ENCODE measurements at regions not wholly inside any gene's neighbourhood (a gene's known extent, or its start where the extent isn't known, plus 50 kb on each side); places are given as distances from the start of the nearest gene placed in this dataset.

DNA sequence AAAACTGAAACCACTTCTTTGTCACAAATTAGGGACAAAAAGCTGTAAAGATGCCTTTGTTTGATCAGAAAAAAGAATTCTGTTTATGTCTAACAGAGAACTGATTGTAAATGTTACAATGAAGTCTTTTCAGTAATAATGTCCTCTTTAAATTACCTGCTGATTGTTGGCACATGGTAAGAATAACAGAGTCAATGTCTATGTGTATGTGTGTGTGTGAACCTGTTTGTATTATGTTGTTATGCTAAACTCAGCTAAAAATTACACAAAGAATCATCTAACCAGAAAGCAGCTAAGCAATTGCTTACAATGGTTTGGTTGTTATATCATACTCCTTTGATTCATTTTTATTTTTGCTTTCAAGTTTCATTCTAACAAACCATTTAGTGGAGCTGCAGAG, 159.1 kb upstream of the PDZRN3 start:
- DNase-seq, result no peak

DNA sequence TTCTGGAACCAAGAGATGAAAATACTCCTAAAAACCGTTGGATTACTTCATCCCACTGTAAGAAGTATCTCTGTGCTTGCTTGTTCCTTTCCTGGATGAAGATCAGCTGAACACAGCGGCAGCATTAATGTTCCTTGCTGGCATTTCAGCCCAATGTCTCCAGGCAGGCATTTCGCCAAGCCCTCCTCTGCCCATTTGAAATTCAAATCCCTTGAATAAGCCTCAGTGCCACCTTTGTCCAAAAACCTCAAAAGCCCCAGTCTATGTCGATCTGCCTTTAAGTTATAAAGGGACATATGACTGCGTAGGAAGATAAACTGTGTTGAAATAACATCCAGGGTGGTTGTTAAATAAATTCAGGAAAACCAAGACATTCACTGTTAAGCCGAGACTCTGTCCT, 156.8 kb upstream of the PDZRN3 start:
- no peak for DNase-seq

DNA sequence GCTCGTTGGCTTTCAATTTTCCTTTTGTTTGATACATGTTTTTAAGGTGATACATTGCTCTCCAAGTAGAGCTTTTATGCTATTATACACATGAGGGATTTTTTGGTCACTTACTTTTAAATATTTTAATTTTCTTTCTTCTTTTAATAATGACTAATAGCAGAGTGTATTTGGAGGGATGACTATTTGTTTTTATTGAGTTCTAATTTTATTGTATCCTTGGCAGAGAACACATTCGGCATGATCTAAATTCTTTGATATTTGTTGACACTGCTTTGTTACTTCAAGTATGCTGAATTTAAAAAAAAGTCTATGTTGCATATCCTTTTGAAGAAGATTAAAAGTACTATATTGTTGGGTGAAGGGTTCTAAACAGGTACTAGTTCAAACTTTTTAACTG, 149.9 kb upstream of the PDZRN3 start:
- no peak for DNase-seq

DNA sequence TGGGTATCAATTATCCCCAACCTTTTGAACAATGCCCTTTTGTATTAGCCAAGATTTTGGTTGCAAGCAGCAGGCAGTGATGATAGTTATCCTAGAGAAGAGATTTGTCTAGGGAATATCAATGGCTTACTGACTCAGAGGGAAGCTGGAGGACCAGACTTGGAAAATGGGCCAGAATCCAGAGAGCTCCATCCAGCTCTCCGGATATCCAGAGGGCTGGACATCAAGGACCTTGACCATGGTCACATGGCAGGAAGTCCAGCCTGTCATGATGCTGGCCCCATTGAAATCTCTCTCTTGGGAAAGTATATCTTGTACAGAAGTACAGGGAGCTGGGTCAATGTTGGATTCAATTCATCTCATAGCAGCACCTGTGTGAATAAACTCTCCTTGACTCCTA, 148.5 kb upstream of the PDZRN3 start:
- no peak for DNase-seq

DNA sequence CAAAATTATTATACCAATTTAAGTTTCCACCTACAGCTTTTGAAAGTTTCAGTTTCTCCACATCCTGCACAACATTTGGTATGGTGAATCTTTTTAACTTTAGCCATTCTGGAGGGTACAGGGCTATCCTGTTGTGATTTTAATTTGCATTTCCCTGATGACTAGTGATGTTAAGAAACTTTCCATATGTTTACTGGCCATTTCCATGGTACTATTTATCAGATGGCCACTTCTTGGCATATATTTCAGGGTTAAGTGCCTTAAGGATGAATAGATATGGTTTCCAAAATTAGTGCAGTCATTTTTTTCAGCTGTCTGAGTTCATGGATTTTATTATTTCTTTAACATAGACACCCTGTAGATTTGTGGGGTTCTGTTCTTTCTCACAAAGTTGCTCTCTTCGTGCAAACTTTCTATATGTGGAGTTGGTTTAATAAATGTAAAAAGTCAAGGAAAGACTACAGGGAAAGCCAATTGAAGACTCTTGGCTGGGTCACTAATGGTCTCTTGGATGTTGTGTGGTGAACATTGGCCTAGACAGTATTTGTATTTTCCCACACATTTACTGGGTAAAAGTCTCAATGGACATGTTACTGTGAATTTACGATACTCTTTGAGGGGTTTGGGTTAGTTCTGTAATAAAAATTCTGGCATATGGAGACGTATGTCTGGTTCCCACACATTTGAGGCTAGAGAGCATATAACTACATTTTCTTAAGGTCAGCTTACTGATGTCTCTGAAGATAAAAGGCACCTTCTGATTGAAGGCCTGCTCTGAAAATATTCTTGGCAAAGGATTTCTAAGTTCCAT, 147.5 kb upstream of the PDZRN3 start:
- no peak for DNase-seq

DNA sequence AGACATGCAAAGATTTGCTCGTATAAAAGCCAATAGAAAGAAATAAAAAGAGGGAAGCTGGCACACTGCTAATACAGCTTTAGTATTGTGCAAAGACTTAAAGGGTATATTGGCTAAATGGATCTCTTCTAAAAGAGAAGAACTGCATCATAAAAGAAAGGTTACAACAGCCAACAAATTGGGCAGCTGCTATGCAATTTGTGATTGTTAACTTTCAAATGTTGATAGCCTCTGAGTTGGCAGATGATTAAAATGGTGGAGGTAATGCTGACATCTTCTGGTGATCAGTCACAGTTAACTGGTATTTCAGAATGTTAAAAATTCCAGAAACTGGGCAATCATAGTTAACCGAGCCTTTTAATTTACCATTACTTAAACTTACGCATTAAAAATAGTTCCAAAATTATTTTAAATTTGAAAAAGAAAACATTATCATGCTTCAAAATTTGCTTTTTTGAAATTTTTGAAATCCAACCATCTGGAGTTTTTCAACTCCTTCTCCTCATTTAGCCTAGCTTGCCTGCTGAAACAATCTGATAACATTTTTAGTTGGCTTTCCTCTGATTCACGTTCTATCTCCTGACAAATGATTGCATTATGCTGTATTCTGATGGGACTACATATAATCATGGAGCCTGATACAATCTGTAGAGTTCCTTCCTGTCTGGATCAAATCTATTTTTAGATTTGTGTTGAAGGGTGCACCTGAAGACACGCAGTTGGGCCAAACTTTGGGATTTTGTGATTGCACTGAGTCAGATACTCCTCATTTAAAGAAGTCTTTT, 144.0 kb upstream of the PDZRN3 start:
- DNase-seq, result no peak

DNA sequence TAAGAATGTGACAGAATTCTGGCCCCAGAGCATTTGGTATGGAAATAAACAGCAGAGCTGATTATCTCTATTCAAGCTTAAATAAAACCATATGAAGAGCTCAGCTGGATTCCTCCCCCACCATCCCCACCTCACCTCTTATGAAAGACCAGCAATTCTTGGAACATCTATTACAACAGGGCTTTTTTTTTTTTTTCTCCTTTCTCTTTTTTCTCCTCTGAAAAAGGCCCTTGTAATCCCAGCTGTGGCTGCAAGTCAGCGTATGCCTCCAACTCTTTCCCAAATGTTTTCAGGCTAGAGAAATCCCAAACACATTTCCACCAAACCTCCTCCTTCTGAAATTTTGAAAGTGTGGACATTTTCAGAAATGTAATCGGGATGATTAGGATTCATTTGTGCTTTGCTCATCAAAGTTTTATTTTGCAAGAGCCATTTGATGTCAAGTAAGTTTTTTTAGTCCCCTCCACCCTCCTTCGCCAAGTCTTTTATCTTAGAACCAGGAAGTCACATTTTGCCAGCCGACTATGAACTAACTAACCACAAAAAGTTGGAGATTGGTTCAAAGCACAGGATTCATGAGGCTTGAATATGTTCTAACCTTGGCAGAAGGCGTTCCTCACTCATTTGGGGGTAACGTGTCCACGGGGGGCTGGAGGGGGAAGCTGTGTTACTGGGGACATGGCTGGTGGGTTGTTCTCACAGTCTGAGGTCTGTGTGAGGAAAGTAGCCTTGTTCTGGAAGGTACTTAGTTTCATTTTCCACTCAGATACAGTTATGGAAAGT, 142.0 kb upstream of the PDZRN3 start:
- no peak for DNase-seq

DNA sequence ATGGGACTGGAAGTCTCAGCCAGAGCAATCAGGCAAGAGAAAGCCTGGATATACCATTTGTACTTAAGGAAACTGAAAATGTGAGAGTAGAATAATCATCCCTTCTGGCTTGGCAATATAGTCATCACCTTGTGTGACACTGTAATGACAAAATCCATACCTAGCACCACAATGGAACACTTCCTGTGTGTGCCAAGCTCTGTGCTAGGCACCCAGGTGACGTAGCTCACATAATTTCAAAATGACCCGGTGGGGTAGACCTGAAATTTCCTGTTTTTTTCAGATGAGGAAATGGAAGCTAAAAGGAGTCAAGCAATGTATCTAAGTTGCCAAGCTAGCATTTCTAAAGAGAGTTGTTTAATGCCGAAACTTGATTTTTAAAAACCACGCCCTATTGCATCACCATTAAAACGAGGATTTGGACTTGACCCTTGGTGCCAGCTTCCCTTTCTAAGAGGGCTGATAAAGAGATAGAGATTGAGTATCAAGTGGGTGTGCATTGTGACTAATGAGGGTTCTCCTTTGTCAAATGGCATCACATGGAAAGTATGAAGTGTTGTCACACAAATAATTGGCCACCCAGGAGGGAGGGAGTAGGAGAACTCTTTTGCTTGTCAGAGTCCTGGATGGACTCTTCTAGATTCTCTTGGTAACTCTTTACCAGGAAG, 141.3 kb upstream of the PDZRN3 start:
- no peak for DNase-seq

DNA sequence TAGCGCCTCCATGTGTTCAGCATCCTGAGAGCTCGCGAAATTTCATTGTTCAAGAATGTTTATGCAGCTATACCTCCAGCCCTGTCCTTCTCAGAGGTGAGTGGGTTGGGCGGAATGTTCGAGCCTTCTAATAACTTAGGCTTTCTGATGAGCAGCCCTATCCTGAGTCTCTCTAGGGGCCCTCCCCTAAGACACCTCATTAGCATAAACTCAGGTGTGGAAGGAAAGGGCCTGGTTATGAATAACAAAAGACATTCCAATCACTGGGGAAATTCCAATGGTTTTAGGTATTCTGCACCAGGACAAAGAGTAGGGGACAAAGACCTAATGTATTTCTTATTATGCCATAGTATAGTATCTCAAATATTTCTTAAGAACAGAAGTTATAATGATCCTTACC, 138.1 kb upstream of the PDZRN3 start:
- no peak for DNase-seq

DNA sequence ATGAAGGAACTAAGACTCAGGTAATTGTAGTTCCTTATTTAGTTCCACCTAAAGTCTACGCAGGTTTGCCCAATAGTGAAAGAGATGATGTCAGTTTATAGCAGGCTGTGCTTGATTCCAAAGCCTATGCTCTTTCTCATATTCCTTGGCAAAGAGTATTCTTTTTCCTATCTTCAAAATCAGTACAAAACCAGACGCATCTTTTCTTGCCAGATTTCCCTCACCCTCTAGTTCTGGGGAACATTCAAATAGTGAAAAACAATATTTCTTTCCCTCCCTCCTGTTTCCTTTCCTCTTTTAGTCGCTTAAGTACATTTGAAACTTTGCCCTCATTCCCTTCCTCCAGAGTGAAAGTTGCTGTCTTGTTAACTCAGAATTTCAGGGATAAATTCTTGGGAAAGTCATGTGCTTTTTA, 134.6 kb upstream of the PDZRN3 start:
- DNase-seq, result no peak

DNA sequence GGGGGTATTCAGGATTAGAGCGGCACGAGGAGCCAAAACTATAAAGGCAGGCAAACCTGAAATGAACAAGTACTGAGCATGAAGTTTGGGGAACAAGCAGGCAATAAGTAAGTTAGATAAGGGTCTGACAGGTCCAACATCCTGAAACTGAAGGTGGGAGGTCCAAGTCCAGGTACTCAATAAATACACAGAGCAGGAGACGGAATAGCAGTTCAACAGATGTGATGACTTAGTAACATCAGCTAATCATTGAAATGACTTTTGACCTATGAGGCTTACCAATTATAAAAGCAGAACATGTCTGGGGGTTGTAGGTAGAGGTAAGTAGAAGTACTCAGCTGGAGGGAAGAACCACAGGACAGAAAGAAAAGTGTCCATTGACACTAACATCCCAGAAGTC, 132.8 kb upstream of the PDZRN3 start:
- DNase-seq, result no peak

DNA sequence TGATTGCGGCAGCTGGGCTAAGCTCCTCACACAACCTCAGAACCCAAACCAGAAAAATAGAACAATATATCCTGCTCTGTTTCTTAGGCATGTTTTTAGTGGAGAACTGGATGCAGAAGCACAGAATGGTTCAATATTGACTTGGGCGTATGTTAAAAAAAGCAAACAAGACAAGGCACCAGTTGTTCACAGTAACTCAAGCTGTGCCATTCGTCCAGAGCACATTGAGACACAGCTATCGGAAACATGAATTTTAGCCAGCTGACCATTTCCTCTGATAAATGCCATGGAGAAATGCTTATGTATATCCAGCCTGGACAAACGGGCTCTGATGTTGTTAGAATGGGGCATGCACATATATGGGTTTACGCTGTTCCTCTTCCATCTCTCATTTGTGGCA, 129.2 kb upstream of the PDZRN3 start:
- DNase-seq, result no peak

DNA sequence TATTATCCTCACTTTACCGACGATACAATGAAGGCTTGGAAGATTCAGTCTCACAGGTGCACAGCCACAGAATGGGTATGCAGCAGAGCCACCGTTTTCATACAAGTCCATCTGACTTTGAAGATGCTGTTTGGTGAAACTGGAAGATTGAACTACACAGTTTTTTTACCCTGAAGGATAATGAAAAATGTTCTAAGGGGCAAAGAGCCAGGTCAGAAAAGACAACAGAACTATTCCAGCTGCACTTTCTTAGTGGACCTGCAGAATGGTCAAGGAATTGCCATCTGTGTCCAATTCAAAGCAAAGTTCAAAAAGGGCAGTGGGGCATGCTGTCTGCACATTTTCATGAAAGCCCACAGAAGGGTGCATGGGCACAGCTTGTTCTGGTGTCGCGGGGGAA, 127.6 kb upstream of the PDZRN3 start:
- DNase-seq, result no peak

DNA sequence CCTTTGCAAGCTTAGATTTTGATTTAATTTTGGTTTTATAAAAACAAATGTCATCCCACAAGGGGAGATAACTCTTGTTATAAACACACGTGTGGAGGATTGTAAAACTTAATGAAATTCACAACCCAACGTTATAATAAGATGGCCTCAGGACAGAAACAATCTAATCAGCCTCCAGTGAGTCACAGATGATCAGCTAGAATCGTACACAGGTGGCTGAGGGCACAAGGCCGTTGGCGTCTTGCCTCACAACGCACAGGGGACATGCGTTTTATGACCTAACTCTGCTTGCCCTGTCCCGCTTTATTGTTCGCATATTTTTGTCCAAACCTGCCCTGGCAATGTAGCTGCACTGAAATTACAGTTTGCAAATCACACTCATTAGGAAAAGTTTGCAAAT, 121.9 kb upstream of the PDZRN3 start:
- no peak for DNase-seq

DNA sequence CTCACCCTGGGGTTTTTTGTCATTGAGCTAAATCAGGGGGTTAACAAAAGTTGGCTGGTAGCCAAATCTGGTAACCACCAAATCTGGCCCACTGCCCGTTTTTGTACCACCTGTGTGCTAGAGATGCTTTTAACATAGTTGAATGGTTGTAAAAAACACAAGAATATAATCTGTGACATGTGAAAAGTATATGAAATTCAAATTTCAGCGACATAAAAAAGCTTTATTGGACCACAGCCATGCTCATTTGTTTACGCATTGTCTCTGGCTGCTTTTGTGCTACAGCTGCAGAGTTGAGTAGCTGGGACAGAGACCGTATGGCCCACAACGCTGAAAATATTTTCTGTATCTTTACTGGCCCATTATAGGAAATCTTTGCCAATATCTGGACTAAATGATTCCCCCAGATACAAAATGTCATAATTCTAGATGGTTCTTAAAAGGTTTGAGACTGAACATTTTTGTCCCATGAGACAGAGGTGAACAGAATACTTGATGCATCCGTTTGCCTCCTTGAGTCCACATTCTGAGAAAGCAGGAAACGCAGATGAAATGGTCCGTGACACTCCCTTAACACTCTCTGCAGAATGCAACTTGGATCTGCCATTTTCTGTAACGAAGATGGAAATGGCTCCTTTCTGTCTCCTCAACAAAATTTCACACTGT, 120.9 kb upstream of the PDZRN3 start:
- peak; percentile 25 for DNase-seq

DNA sequence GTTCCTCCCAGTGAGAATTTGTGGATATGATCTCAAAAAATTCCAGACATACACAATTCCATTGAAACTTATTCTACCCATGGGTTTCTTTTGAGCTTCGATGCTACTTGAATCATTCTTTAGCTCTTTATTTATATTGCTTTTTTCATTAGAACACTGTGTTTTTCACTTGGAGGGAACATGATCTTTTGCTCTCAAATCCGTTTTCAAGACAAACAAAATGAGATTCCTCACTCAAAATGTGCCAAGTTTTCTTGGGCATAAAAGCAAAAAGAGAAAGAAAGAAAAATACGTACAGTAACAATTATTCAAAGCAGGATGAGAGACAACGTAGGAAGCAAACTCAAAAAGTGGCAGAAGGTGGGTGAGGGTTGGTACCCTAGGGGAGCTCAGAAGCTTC, 118.8 kb upstream of the PDZRN3 start:
- DNase-seq, result no peak

DNA sequence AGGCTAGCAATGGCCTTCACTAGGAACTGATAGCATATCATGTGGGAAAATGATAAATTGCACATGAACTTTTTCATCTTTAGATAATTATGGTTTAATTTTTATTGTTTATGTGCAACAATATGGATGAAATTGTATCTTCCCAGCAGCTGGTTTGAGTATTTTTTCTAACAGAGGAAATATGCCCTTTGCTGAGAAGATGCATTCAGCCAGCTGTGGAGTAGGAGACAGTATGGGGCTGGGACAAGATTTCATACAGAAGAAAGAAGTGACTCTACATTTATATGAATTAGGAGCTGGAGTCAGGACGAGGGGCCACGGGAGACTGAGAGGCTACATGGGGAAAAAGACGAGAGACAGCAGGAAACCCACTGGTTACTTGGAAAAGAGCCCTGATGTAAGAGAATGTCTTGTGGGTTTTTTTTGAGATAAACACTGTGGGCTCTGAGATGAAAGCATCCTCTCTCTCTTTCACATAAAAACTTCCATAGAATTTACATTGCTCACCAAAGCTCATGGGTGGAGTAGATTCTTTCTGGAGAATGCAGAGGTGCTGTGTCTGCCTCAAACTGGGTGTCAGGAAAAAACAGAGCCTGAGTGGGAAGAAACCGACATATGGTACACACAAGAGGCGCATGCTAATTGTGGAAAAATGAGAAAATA, 115.2 kb upstream of the PDZRN3 start:
- DNase-seq, result no peak

DNA sequence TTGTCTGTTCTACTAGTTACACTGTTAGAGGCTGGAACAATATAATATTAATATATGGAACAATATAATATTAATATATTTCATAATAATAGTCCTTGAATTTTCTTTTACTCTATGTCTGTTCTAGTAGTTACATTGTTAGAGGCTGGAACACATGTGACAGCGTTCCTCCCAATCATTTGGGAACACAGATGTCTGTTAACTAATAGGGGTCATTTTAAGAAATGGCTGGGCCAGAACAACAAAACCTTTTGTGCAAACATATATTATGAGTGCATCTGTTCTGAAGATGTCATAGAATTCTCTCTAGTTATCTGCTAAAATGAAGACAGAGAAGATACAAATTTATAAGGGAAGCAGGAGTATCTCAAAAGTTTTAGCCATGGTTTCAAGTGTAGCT, 114.0 kb upstream of the PDZRN3 start:
- DNase-seq, result no peak

DNA sequence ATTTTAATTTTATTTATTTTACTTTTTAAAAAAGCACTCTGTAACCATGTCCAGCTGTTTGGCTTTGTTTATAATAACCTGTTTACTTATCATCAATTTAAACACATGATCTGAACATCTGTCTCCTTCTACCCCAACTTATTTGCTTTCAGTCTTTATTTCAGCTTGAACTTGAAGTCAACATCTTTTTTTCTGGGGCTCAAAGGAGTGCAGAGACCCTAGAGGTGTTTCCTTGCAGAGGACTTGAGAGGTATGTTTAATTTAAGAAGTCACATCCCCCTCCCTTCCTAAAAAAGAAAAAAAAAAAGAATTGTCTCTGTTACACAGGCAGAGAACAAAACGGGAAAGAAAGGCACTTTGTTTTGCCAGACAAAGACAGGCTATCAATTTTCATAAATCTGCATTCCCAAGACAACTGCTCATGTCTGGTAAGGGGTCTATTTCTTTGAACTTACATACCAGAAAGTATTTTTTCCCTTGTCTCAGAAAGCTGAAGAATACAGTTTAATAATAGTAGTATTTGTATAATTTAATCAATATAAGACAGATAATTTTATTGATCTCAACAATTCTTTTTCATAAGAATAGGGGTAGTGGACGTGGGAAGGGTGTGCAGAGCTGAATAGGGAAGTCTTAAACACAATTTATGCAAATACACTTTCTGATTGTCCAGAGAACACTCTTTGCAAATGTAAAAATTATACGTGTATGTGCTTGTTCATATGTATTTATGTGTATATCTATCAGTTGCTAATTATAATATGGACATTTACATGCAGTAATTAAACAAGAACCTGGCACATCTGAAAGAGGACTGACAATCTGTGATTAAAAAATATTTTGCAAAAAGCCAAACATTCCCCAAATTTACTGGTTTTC, 109.7 kb upstream of the PDZRN3 start:
- DNase-seq, result peak; percentile 41

DNA sequence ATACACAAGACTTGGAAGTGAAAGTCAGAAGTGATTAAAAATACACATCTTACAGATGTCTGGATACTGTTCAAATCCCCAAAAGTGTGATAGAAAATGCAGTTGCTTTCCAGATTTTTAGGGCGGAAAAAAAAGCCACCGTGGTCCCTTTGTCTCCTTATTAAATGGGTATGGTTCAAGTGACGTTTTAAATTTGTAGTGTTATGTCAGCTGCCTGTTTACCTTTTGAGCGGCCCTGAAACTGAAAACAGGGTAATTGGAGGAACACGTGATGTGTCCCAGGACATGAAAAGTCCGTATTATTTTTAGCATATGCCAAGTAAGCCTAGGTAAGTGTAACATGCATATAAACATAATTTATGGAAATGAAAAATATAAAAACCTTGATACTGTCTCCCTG, 109.0 kb upstream of the PDZRN3 start:
- peak; percentile 81 for DNase-seq

DNA sequence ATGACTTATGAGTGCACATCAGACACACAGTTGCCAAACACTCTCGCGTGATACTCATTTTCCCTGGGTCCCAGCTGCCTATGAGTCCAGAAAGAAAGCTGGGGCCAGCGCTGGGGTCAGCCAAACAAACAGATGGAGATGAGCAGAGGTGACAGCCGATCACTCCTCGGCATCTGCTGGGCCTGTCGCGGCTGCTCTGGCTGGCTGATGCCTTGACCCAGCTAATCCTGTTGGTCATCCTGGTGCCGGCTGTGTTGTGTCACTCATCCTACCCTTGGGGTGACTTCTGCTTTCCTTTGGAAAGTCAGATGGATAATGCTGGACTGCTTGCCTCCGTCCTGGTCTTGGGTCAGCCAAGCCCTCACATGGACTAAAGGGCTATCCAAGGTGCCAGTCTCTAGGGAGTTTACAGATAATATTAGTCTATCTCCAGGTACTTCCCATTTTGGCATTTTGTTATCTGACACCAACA, 105.3 kb upstream of the PDZRN3 start:
- peak; percentile 24 for DNase-seq

Data from SHP77 treated with DMSO at 0.1 percent for 48 hours (cell line).